GM21717 (cell line): ENCODE measurements at regions not wholly inside any gene's neighbourhood (a gene's known extent, or its start where the extent isn't known, plus 50 kb on each side); places are given as distances from the start of the nearest gene placed in this dataset.
"Not testable (repeated sequence)": the region's sequence is repeated elsewhere in the genome, so short reads cannot be mapped to it uniquely, and the experiment has no call there.

ENCODE experiments used
- ATAC-seq: cut with Tn5 transposase; IDR thresholded peaks from one replicate; pipeline ENCODE4 v1.9.1; 2021; ENCODE audit warnings: mild to moderate bottlenecking, moderate library complexity; ENCODE audit not compliant: unreplicated experiment

- no peak for ATAC-seq
Observed at GRCh38 chr15:59904450-59905135, 99.5 kb upstream of the FOXB1 start.

DNA sequence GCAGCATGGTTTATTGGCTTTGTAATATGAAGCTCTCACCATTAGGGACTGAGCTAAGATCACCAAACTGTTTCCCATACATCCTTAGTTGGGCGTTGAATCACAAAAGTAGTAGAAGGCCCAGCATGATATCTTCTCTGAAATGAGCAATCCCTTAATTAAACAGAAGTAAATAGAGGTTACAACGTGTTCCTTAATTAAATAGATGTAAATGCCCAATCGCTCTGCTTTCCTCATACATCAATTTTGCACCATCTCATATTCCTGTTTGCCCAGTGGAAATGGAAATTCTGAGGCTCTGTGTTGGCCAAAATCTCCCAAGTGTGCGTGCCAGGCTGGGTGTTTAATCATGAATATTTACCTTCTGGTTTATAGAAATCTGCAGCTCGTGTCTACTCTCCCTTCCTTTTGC, 107.4 kb upstream of the FOXB1 start:
- ATAC-seq: no peak

GRCh38 chr15:59894835-59895234, 109.3 kb upstream of the FOXB1 start:
- no peak for ATAC-seq

- no peak for ATAC-seq
Observed at GRCh38 chr15:59892985-59893384, 111.1 kb upstream of the FOXB1 start.

DNA sequence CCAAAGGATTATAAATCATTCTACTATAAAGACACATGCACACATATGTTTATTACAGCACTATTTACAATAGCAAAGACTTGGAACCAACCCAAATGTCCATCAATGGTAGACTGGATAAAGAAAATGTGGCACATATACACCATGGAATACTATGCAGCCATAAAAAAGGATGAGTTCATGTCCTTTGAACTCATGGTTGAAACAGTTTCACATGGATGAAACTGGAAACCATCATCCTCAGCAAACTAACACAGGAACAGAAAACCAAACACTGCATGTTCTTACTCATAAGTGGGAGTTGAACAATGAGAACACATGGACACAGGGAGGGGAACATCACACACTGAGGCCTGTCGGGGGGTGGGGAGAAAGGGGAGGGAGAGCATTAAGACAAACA, 116.2 kb upstream of the FOXB1 start:
- not testable (repeated sequence) for ATAC-seq

DNA sequence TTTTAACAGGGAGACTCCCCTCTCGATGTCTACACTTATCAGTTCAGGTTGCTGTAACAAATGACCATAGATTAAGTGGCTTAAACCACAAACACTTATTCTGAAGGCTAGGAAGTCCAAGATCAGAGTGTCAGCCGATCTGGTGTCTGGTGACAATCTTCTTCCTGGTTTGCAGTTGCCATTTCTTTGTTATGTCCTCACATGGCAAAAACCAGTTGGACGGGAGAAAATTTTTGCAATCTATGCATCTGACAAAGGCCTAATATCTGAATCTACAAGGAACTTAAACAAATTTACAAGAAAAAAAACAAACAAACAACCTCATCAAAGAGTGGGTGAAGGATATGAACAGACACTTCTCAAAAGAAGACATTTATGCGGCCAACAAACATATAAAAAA, 116.9 kb upstream of the FOXB1 start:
- no peak for ATAC-seq

DNA sequence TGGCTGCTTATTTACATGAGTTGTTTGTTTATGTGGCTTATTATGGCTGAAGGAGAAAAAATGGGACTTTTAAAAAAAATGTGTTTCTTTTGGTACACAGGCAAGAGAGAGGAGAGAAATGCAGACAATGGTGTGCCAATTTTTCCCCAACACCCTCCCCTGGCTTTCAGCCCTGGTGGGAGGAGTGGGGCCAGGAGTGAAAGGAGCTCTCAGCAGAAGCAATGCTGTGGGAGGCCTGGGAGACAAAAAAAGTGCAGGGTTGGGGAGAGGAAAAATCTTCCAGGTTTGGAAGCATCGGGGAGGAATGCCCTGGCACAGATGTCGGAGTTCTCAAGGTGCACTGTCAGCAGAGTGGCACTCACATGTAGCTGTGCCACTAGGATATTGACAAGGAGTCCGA, 117.7 kb upstream of the FOXB1 start:
- no peak for ATAC-seq

DNA sequence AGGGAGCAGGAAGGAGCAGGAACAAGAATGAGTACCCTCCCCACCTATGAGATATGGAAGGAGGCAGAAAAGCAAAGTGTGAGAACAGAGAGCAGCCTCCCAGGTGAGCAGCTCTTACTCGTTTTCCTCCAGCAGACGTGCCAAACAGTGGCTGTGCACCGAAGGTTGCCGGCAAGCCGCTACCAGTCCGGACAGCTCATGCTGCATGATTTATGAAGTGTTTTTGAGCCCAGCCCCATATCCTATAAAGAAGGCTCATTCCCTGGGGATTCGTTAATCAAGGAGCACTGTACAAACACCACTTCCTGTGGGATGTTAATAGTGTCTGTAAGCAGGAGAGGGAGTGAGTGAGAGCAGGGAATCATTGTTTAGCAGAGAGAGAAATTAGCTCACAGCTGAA, 118.3 kb upstream of the FOXB1 start:
- ATAC-seq: no peak

GRCh38 chr15:59879506-59880265, 124.4 kb upstream of the FOXB1 start:
- no peak for ATAC-seq

DNA sequence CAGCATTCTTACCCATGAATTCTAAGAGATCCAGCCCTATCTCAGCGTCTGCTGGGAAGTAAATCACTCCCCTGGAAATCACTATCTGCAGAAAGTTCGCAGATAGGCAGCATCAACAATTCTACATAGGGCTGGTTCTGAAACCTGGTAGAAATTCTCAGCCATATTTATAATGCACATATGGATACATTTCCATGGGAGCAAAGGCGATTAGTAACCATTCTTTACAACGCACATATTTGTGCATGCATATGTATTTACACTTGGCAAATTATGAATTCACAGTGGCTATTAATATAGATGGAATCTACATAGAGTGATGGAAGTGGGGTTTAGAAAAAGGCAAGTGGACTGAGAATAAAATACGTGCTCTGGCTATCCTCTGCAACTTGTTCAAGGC, 128.0 kb upstream of the FOXB1 start:
- no peak for ATAC-seq

GRCh38 chr15:59873644-59874272, 130.4 kb upstream of the FOXB1 start:
- no peak for ATAC-seq

- ATAC-seq: no peak
Observed at GRCh38 chr15:59867086-59867855, 136.8 kb upstream of the FOXB1 start.

GRCh38 chr15:59866642-59867041, 137.5 kb upstream of the FOXB1 start:
- ATAC-seq: no peak

GRCh38 chr15:59862191-59863155, 141.6 kb upstream of the FOXB1 start:
- no peak for ATAC-seq

DNA sequence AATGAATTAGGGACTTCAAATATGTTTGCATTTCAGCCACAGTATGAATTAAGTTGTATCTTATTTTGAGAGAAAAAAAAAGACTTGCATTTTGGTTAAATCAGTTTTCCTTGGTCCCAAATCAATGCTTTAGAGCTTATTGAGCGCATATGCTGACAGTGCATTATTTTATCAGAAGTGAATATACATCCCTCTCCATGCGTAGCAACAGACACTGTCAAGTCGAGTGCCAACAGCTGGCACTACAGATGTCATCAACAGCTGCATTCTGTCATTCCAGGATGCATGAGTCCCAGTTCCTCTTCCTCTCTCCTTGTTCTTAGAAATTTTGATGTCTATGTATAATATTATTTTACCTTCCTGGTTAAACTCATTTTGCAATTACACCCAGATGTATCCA, 156.1 kb upstream of the FOXB1 start:
- no peak for ATAC-seq

DNA sequence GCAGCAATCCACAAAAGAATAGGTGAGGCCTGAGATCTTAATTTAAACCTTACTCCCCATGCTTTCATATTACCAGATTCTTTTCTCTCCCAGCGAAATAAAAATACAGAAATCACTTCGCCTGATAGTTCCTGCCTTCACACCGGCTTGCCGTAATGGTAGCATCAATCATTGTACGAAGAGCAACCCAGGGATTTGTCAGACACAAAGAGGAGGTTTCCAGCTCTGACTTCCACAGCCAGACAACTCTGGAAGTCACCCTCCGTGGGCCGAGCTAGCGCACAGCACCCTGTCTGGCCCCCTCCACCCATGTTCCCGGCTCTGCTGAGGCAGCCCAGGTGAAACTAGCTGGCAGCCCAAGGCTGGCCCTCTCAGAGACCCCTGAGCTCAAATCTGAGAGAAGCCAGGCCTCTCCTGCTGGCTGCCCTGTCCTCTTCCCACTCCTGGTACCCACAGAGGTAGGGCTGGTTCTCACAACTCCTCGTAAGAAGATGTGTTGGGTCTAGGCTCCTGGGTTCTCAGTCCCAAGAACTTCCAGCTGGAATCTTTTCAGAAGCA, 156.9 kb upstream of the BNIP2 start:
- ATAC-seq: no peak

- ATAC-seq: no peak
Observed at GRCh38 chr15:59843609-59844008, 154.5 kb upstream of the BNIP2 start.

- ATAC-seq: no peak
Observed at GRCh38 chr15:59841036-59841435, 151.9 kb upstream of the BNIP2 start.

DNA sequence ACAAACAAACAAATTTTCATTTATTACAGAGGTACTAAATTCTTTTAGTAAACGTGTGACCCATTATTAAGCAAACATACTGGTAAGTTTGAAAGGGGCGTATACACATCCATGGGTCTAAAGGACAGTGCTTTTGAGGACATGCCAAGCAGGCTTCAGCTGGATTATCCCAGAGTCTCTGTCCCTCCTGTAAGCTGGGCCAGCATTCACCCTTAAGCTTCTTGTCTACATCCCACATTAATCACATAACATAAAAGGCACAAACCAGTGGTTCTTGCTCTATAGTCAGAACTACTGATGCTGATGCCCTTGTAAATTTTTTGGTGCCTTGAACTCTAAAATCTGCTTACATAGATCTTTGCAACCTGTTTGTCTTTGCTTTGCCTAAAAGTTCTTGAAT, 150.8 kb upstream of the BNIP2 start:
- no peak for ATAC-seq

DNA sequence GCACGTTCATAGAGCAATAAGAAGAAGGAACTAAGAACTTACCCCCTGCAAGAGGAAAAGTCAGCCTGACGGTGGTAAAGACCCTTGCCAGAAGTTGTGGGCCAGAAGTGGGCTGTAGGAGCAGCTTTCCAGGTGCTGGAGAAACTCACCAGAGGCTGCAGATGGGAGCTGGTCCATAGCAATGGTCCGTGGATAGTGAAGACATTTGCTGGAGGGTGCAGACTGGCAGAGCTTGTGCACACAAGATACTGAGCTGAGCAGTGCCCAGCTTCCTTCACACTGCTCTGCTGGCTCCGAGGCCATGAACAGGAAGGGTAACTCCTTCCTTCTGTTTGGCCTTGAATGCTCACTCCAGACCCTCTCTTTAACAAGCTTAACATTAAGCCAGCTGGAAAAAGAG, 149.8 kb upstream of the BNIP2 start:
- ATAC-seq: no peak
